HFFc6 (cell line): ENCODE measurements at regions not wholly inside any gene's neighbourhood (a gene's known extent, or its start where the extent isn't known, plus 50 kb on each side); places are given as distances from the start of the nearest gene placed in this dataset.

Experiments used
- DNase-seq: peaks from one replicate; pipeline ENCODE4 v3.0.0-alpha.2; 2018
- H3K27ac Mint-ChIP-seq: 2 replicates; pipeline ENCODE4 v1.8.0; 2020; ENCODE audit warnings: mild to moderate bottlenecking, mixed read lengths
- H3K27me3 Mint-ChIP-seq: 2 replicates; pipeline ENCODE4 v1.8.0; 2021; ENCODE audit warnings: mild to moderate bottlenecking, moderate library complexity, mixed read lengths; ENCODE audit not compliant: insufficient read depth
- H3K36me3 Mint-ChIP-seq: 2 replicates; pipeline ENCODE4 v1.8.0; 2021; ENCODE audit warnings: low read depth, mixed read lengths
- H3K4me1 Mint-ChIP-seq: 2 replicates; pipeline ENCODE4 v1.8.0; 2020; ENCODE audit warnings: low read depth, mixed read lengths
- H3K4me3 Mint-ChIP-seq: 2 replicates; pipeline ENCODE4 v1.8.0; 2020; ENCODE audit warnings: mild to moderate bottlenecking, moderate library complexity, mixed read lengths
- H3K9me3 Mint-ChIP-seq: 2 replicates; pipeline ENCODE4 v1.8.0; 2020; ENCODE audit warnings: mild to moderate bottlenecking, mixed read lengths
- TF ChIP-seq, protein P1 (sequence below): fragments of 200-600 bp; sonication (generic); IDR thresholded peaks from 2 replicates; pipeline ENCODE4 v1.5.0; 2021; ENCODE audit warnings: antibody characterized with exemption, mild to moderate bottlenecking

GRCh38 chr9:36770025-36770424 is 197.3 kb downstream of the MELK start:
- H3K27ac Mint-ChIP-seq, result no peak overlapping the region
- H3K9me3 Mint-ChIP-seq, result no peaks in the 10 kb centered on the region
- H3K27me3 Mint-ChIP-seq, result peaks cover 22% of the 10 kb centered on the region; the same call in 1 of the 2 replicates
- H3K4me3 Mint-ChIP-seq, result no peak overlapping the region
- no peaks in the 10 kb centered on the region for H3K4me1 Mint-ChIP-seq
- DNase-seq, result no peak
- no peaks in the 10 kb centered on the region for H3K36me3 Mint-ChIP-seq
- TF ChIP-seq, protein P1, sequence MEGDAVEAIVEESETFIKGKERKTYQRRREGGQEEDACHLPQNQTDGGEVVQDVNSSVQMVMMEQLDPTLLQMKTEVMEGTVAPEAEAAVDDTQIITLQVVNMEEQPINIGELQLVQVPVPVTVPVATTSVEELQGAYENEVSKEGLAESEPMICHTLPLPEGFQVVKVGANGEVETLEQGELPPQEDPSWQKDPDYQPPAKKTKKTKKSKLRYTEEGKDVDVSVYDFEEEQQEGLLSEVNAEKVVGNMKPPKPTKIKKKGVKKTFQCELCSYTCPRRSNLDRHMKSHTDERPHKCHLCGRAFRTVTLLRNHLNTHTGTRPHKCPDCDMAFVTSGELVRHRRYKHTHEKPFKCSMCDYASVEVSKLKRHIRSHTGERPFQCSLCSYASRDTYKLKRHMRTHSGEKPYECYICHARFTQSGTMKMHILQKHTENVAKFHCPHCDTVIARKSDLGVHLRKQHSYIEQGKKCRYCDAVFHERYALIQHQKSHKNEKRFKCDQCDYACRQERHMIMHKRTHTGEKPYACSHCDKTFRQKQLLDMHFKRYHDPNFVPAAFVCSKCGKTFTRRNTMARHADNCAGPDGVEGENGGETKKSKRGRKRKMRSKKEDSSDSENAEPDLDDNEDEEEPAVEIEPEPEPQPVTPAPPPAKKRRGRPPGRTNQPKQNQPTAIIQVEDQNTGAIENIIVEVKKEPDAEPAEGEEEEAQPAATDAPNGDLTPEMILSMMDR, result no peak

GRCh38 chr9:36772449-36773403 is 200.0 kb downstream of the MELK start:
- Mint-ChIP-seq H3K27me3 (peaks cover 27% of the 10 kb centered on the region), H3K4me1 (no peaks in the 10 kb centered on the region), H3K4me3 (no peak overlapping the region), H3K27ac (no peak overlapping the region), H3K9me3 (no peaks in the 10 kb centered on the region), H3K36me3 (no peaks in the 10 kb centered on the region)
- TF ChIP-seq, protein P1, result no peak
- DNase-seq, result peak; percentile 25

- no peaks in the 10 kb centered on the region for H3K36me3 Mint-ChIP-seq
- no peaks in the 10 kb centered on the region for H3K9me3 Mint-ChIP-seq
- TF ChIP-seq, protein P1, result no peak
- no peak overlapping the region for H3K27ac Mint-ChIP-seq
- H3K27me3 Mint-ChIP-seq, result peaks cover 42% of the 10 kb centered on the region
- no peak for DNase-seq
- H3K4me3 Mint-ChIP-seq, result no peak overlapping the region
- peaks cover 6% of the 10 kb centered on the region; the same call in 1 of the 2 replicates for H3K4me1 Mint-ChIP-seq
Measured at GRCh38 chr9:36778682-36779081, 206.0 kb downstream of the MELK start.

DNA sequence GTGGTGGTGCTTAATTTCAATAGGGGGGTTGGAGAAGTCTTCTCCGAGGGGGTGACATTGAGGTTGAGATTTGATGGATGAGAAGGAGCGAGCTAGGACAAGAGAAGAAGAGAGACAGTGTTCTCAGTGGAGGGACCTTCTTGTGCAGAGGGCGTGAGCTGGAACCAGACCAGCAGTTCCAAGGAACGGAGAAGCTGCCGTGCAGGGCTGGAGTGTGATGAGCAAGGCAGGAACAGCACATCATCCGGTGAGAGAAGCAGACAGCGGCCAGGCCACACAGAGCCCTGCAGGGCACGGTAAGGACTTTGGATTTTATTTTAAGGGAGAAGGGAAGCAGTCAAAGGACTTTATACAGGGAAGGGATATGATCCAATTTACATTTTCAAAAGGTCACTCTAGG is 206.9 kb downstream of the MELK start:
- TF ChIP-seq, protein P1, result no peak
- Mint-ChIP-seq H3K27me3 (peaks cover 46% of the 10 kb centered on the region), H3K4me1 (peaks cover 6% of the 10 kb centered on the region; the same call in 1 of the 2 replicates), H3K36me3 (no peaks in the 10 kb centered on the region), H3K27ac (no peak overlapping the region), H3K4me3 (no peak overlapping the region), H3K9me3 (no peaks in the 10 kb centered on the region)
- no peak for DNase-seq

GRCh38 chr9:36780186-36780585 is 207.5 kb downstream of the MELK start:
- TF ChIP-seq, protein P1, result no peak
- H3K36me3 Mint-ChIP-seq, result no peaks in the 10 kb centered on the region
- peaks cover 45% of the 10 kb centered on the region for H3K27me3 Mint-ChIP-seq
- H3K27ac Mint-ChIP-seq, result no peak overlapping the region
- peaks cover 6% of the 10 kb centered on the region; the same call in 1 of the 2 replicates for H3K4me1 Mint-ChIP-seq
- H3K4me3 Mint-ChIP-seq, result no peak overlapping the region
- DNase-seq, result no peak
- no peaks in the 10 kb centered on the region for H3K9me3 Mint-ChIP-seq
